Cardiac muscle cell (in vitro differentiated cells and primary cell): ENCODE measurements at regions not wholly inside any gene's neighbourhood (a gene's known extent, or its start where the extent isn't known, plus 50 kb on each side); places are given as distances from the start of the nearest gene placed in this dataset.

ENCODE experiments used
- DNase-seq, 2 donors: peaks; one replicate each; pipeline versions ENCODE4 v3.0.0 to v3.0.0-alpha.2; 2010 to 2017; ENCODE audit warnings: low read depth in 1 of 2, low spot score in 1 of 2
- H3K27ac ChIP-seq: fragments of 200-600 bp; sonication (generic); 2 replicates; pipeline ENCODE4 v1.5.1; 2016
- H3K27me3 ChIP-seq: fragments of 200-600 bp; sonication (generic); 2 replicates; pipeline ENCODE4 v1.6.0; 2016; ENCODE audit warnings: control low read depth
- H3K36me3 ChIP-seq: fragments of 200-600 bp; sonication (generic); 2 replicates; pipeline ENCODE4 v1.5.1; 2016; ENCODE audit warnings: control low read depth
- H3K4me1 ChIP-seq: fragments of 200-600 bp; sonication (generic); 2 replicates; pipeline ENCODE4 v1.8.1; 2017; ENCODE audit warnings: low read depth, mild to moderate bottlenecking, mixed run types
- H3K4me3 ChIP-seq: fragments of 200-600 bp; sonication (generic); 2 replicates; pipeline ENCODE4 v1.5.1; 2016; ENCODE audit warnings: mild to moderate bottlenecking
- H3K9me3 ChIP-seq: fragments of 200-600 bp; sonication (generic); 2 replicates; pipeline ENCODE4 v1.5.1; 2017; ENCODE audit warnings: low read depth, mild to moderate bottlenecking, control low read depth
- TF ChIP-seq, protein P1 (sequence below): IDR thresholded peaks from 2 replicates; pipeline ENCODE4 v1.5.1; 2012; ENCODE audit warnings: low read depth, mild to moderate bottlenecking, low read length

DNA sequence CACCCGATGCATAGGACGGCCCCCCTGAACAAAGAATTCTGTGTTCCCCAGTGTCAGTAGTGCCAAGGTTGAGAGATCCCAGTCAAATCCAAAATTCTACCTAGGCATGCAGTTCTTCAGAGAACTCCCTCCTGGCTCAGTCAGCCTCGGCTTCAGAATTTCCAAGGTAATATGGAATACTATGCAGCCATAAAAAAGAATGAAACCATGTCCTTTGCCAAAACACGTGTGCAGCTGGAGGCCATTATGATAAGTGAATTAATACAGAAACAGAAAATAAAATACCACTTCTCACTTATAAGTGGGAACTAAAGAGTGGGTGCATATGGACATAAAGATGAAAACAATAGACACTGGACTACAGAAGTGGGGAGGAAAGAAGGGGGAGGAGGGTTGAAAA is 87.1 kb upstream of the TRIO start:
- Histone ChIP-seq H3K4me3 (no peak overlapping the region), H3K4me1 (no peaks in the 10 kb centered on the region), H3K27me3 (no peaks in the 10 kb centered on the region), H3K27ac (no peak overlapping the region), H3K9me3 (no peaks in the 10 kb centered on the region), H3K36me3 (no peaks in the 10 kb centered on the region)
- TF ChIP-seq, protein P1, sequence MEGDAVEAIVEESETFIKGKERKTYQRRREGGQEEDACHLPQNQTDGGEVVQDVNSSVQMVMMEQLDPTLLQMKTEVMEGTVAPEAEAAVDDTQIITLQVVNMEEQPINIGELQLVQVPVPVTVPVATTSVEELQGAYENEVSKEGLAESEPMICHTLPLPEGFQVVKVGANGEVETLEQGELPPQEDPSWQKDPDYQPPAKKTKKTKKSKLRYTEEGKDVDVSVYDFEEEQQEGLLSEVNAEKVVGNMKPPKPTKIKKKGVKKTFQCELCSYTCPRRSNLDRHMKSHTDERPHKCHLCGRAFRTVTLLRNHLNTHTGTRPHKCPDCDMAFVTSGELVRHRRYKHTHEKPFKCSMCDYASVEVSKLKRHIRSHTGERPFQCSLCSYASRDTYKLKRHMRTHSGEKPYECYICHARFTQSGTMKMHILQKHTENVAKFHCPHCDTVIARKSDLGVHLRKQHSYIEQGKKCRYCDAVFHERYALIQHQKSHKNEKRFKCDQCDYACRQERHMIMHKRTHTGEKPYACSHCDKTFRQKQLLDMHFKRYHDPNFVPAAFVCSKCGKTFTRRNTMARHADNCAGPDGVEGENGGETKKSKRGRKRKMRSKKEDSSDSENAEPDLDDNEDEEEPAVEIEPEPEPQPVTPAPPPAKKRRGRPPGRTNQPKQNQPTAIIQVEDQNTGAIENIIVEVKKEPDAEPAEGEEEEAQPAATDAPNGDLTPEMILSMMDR, result no peak
- DNase-seq, result no peak

DNA sequence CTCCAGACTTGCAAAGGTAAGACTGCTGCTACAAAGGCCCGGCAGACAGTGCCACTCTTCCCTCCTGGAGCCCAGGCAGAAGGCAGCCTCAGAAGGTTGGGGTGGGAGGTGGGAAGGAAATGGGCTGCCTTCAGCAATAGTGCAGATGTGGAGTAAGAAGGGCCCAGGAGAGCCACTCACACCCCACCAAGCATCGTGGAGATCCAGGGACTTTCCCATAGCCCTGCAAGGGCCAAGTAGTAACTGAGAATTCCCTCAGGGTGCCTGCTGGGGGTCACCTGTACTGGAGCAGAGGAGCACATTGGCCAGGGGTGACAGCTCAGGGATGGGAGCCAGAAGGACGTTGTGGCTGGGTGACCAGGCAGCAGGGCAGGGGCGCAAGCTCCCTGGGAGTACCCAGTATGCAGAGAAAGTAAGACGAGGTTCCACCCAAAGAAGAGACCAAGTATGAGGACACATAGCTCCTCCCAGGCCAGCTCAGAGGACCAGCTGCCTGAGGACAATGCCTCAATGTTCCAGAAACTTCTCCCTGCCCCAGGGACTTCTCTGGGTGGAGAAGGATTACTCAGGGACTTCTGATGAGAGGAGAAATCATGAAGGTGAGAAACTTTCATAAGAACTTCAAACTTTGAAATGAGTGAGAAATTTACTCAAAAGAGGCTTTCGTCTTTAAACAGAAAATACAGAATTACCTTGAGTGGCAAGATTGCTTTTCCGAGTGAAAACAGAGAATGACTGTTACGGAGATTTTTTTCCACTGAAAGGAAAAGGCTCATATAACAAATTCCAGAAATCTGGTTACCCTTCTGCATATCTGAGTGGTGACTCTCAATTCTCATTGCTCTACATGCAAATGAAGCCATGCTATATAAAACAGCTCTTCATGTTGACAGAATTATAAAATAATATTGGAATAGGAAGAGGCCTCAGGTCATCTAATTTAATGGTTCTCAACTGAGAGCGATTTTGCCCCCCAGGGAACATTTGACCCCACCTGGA is 87.9 kb upstream of the TRIO start:
- TF ChIP-seq, protein P1, result no peak
- no peak for DNase-seq
- no peaks in the 10 kb centered on the region for H3K4me1 ChIP-seq
- H3K36me3 ChIP-seq, result no peaks in the 10 kb centered on the region
- H3K9me3 ChIP-seq, result no peaks in the 10 kb centered on the region
- H3K27me3 ChIP-seq, result no peaks in the 10 kb centered on the region
- H3K4me3 ChIP-seq, result no peak overlapping the region
- H3K27ac ChIP-seq, result no peak overlapping the region

- TF ChIP-seq, protein P1, result no peak
- no peaks in the 10 kb centered on the region for H3K9me3 ChIP-seq
- no peaks in the 10 kb centered on the region for H3K27me3 ChIP-seq
- no peak overlapping the region for H3K27ac ChIP-seq
- H3K4me3 ChIP-seq, result no peak overlapping the region
- H3K4me1 ChIP-seq, result no peaks in the 10 kb centered on the region
- DNase-seq, result no peak
- H3K36me3 ChIP-seq, result no peaks in the 10 kb centered on the region
Observed at GRCh38 chr5:14054111-14054854, 88.9 kb upstream of the TRIO start.

DNA sequence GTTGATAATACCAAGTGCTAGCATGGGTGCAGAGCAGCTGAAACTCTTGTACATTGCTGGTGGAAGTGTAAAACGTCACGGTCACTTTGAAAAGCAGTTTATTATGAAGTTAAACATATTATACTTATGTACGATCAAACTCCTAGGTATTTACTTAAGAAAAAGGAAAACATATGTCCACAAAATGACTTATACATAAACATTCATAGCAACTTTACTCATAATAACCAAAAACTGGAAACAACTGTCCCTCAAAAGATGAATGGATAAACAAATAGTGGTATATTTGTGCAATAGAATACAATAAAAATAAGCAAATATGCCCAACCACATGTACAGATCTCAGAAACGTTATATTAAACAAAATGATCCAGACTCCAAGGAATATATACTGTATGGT is 92.3 kb upstream of the TRIO start:
- H3K27me3 ChIP-seq, result no peaks in the 10 kb centered on the region
- no peak for DNase-seq

GRCh38 chr5:14048434-14048833 is 94.7 kb upstream of the TRIO start:
- TF ChIP-seq, protein P1, result no peak
- no peak for DNase-seq
- H3K27ac ChIP-seq, result no peak overlapping the region
- no peak overlapping the region for H3K4me3 ChIP-seq
- no peaks in the 10 kb centered on the region for H3K9me3 ChIP-seq
- no peaks in the 10 kb centered on the region for H3K4me1 ChIP-seq
- no peaks in the 10 kb centered on the region for H3K36me3 ChIP-seq
- no peaks in the 10 kb centered on the region for H3K27me3 ChIP-seq

More for the DNA sequence above, 92.3 kb upstream of the TRIO start:
- TF ChIP-seq, protein P1, result no peak
- H3K9me3 ChIP-seq, result no peaks in the 10 kb centered on the region
- no peak overlapping the region for H3K27ac ChIP-seq
- H3K36me3 ChIP-seq, result no peaks in the 10 kb centered on the region
- no peak overlapping the region for H3K4me3 ChIP-seq
- no peaks in the 10 kb centered on the region for H3K4me1 ChIP-seq
